ENCODE measurements at regions not wholly inside any gene's neighbourhood (a gene's known extent, or its start where the extent isn't known, plus 50 kb on each side); places are given as distances from the start of the nearest gene placed in this dataset.

DNA sequence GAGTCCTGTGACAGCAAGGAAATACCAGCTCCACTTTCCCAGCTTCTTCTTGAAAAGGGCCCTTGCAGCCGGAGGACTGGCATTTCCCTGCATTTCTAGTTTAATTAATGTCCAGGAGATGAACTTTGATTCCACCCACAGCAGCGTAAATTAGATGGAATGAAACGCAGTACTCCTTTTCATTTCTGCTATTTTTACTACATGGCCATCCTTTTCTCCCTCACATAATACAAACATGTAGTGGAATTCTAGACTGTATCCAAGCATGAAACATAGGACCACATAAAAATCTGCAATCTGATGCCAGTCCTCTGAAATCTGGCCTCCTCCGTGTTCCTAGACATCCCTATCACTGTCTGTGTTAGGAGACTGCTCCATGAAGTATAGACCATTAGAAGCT, 403.2 kb downstream of the NR2F2 start:
- DNase-seq (ENCODE audit: low read depth) = no peak
- TF ChIP-seq, protein P1, sequence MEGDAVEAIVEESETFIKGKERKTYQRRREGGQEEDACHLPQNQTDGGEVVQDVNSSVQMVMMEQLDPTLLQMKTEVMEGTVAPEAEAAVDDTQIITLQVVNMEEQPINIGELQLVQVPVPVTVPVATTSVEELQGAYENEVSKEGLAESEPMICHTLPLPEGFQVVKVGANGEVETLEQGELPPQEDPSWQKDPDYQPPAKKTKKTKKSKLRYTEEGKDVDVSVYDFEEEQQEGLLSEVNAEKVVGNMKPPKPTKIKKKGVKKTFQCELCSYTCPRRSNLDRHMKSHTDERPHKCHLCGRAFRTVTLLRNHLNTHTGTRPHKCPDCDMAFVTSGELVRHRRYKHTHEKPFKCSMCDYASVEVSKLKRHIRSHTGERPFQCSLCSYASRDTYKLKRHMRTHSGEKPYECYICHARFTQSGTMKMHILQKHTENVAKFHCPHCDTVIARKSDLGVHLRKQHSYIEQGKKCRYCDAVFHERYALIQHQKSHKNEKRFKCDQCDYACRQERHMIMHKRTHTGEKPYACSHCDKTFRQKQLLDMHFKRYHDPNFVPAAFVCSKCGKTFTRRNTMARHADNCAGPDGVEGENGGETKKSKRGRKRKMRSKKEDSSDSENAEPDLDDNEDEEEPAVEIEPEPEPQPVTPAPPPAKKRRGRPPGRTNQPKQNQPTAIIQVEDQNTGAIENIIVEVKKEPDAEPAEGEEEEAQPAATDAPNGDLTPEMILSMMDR (conservative IDR thresholded peaks at IDR 0.05; ENCODE audit: low read depth, low read length) = no peak
- H3K4me3 ChIP-seq (ENCODE audit: low read depth, low read length) = no peak overlapping the region

DNA sequence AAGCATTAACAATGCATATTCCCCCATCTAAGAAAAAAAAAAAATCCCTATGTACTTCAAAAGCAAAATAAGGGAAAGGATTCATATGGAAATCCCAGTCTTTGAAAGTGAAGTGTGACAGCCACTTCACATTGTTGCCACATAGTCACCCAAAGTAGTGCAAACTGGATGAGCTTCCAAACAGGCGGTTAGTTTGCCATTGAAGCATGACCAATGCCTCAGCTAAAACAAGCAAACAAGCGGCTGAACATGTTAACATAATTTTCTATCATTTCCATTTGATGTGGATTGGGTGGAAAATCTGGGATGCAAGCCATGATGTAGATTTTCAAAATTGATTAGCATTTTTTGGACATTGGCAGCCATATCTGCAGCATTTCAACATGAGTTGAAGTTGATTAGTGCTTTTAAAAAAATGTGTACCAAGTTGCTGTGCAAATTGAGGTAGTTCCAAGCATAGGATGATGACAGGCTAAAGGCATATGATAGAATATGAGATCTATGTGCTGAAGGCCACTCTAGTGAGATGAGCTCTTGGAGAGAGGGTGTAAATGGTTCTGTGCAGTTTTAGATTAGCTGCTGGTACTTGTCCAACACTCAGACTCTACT, 405.2 kb downstream of the NR2F2 start:
- H3K4me3 ChIP-seq (ENCODE audit: low read depth, low read length) = no peak overlapping the region
- TF ChIP-seq, protein P1 (conservative IDR thresholded peaks at IDR 0.05; ENCODE audit: low read depth, low read length) = no peak
- no peak for DNase-seq (ENCODE audit: low read depth)

DNA sequence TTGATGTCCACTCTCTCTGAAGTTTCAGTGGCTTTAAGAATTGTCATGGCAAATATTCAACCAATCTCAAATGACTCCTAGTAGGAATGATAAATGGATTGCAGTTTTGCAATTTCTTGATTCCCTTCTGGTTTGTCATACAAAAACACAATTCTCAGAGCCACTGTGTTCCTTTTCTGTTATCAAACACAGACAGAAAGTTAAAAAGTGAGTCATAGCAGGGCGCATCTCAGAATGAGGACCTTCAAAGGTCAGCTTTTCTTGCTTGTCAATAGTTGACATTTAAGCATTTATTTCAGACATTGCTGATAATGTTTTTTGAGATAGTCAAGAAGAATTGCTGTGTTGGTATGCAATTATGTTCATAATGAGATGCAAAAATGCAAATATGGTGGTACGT, 405.9 kb downstream of the NR2F2 start:
- DNase-seq (ENCODE audit: low read depth) = peak; percentile 37
- TF ChIP-seq, protein P1 (conservative IDR thresholded peaks at IDR 0.05; ENCODE audit: low read depth, low read length) = no peak

DNA sequence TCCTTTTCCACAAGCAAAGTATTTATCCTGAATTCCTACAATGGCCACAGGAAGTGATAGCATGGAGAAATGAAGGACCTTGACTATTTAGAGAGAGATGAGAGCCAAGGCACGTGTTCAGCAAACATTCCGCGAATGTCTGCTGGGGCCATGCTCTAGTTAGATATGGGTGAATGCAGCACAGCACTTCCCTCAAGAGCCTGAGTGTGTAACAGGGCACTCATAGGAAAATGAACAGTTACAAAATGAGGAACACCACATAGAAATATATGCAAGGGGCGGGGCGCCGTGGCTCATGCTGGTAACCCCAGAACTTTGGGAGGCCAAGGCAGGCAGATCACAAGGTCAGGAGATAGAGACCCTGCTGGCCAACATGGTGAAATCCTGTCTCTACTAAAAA, 406.9 kb downstream of the NR2F2 start:
- peak; percentile 15 for DNase-seq (ENCODE audit: low read depth)
- H3K4me3 ChIP-seq (ENCODE audit: low read depth, low read length) = no peak overlapping the region
- TF ChIP-seq, protein P1 (conservative IDR thresholded peaks at IDR 0.05; ENCODE audit: low read depth, low read length) = no peak

More for the DNA sequence above, 405.9 kb downstream of the NR2F2 start:
- H3K4me3 ChIP-seq (ENCODE audit: low read depth, low read length) = no peak overlapping the region

DNA sequence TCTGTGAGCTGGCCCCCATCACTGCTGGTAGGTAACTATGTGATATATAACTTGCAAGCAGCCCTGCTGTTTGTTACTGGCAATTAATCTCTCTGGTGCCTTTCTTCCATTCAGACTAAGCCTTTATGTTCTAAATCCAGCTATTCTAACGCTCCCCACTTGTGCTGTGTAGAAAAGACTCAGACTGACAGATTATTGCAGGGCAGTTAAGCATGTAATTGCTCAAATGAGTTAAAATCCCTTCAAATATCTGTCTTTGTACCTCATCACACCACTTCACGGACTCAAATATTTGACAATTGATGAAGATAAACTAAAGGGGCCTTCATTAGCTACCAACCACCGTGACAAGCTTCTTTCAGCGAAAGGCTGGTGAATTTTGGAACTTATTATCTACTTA, 416.2 kb downstream of the NR2F2 start:
- TF ChIP-seq, protein P1 (conservative IDR thresholded peaks at IDR 0.05; ENCODE audit: low read depth, low read length) = no peak
- no peak for DNase-seq (ENCODE audit: low read depth)
- H3K4me3 ChIP-seq (ENCODE audit: low read depth, low read length) = no peak overlapping the region

DNA sequence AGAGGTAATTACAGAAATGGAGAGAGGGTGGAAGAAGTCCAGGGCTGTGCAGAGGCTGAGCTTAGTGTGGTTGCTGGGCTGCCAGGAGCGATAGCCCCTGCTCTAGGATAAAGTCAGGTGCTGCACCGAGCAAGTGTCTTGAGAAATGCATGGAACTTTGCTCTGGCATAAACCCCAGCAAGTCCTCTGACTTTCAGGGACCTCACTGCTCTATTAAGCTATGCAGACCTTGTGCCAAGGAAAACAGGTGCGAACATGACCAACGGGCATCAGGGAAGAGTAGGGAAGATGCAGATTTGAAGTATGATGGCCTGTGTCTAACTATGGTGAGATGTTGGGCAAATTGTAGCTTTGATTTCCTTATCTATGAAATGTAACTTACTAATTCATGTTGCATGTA, 416.8 kb downstream of the NR2F2 start:
- no peak for DNase-seq (ENCODE audit: low read depth)
- TF ChIP-seq, protein P1 (conservative IDR thresholded peaks at IDR 0.05; ENCODE audit: low read depth, low read length) = no peak
- H3K4me3 ChIP-seq (ENCODE audit: low read depth, low read length) = no peak overlapping the region

DNA sequence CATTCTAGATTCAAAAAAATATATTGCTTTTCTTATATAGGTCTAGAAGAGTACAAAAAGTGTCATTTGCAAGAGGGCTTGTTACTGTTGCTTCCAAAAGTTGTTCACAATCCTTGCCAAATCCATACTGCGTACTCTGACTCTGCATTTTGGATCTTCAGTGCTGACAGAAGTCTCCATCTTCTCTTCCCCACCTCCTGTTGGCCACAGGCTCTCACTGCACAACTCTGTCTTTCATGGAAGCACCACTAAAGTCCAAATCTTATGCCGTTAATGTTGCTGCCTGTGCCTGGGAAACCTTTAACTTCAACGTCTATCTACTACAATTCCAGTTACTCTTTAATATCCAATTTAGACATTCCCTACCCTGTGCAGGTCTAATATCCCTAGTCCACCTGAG, 419.9 kb downstream of the NR2F2 start:
- DNase-seq (ENCODE audit: low read depth) = no peak
- H3K4me3 ChIP-seq (ENCODE audit: low read depth, low read length) = no peak overlapping the region
- TF ChIP-seq, protein P1 (conservative IDR thresholded peaks at IDR 0.05; ENCODE audit: low read depth, low read length) = no peak
